Mesothelial cell of epicardium (in vitro differentiated cells): ENCODE measurements at regions not wholly inside any gene's neighbourhood (a gene's known extent, or its start where the extent isn't known, plus 50 kb on each side); places are given as distances from the start of the nearest gene placed in this dataset.

Experiments used
- DNase-seq, 2 experiments: peaks; one replicate each; pipeline ENCODE4 v3.0.0; 2021; ENCODE audit warnings: low spot score in 2 of 2; ENCODE audit not compliant: unreplicated experiment in 2 of 2
- H3K27ac Mint-ChIP-seq: 2 replicates; pipeline ENCODE4 v1.8.0; 2021; ENCODE audit warnings: mixed read lengths
- H3K27me3 Mint-ChIP-seq: 2 replicates; pipeline ENCODE4 v1.8.0; 2021; ENCODE audit warnings: low read depth, mixed read lengths
- H3K36me3 Mint-ChIP-seq: 2 replicates; pipeline ENCODE4 v1.8.0; 2021; ENCODE audit warnings: mixed read lengths
- H3K4me1 Mint-ChIP-seq: 2 replicates; pipeline ENCODE4 v1.8.0; 2021; ENCODE audit warnings: mixed read lengths
- H3K4me3 Mint-ChIP-seq: 2 replicates; pipeline ENCODE4 v1.8.0; 2021; ENCODE audit warnings: mild to moderate bottlenecking, moderate library complexity, mixed read lengths
- H3K9me3 Mint-ChIP-seq: 2 replicates; pipeline ENCODE4 v1.8.0; 2021; ENCODE audit warnings: mixed read lengths
- TF ChIP-seq, protein P1 (sequence below): fragments of 200-600 bp; sonication (generic); IDR thresholded peaks from one replicate; pipeline ENCODE4 v1.5.0; 2021; ENCODE audit warnings: antibody characterized with exemption; ENCODE audit not compliant: unreplicated experiment

DNA sequence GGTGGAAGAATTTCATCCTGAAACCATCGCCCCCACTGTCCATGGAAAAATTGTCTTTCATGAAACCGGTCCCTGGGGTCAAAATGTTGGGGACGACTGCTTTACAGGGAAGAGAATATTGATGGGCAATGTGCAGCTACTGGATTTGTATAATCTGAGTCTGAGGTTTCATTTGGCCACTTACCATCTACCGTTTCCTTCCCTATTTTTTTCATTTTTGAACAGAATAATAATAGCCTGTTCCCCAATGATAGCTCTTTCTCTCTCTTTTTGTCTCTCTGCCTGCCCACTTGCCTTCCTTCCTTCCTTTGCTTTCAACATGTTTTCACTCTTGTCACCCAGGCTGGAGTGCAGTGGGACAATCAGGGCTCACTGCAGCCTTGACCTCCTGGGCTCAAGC lies 78.3 kb upstream of the TLK1 start:
- Mint-ChIP-seq H3K27me3 (no peaks in the 10 kb centered on the region), H3K27ac (no peak overlapping the region), H3K36me3 (no peaks in the 10 kb centered on the region), H3K4me3 (no peak overlapping the region), H3K4me1 (peaks cover 1% of the 10 kb centered on the region), H3K9me3 (peaks cover 6% of the 10 kb centered on the region)
- no peak for DNase-seq
- TF ChIP-seq, protein P1, sequence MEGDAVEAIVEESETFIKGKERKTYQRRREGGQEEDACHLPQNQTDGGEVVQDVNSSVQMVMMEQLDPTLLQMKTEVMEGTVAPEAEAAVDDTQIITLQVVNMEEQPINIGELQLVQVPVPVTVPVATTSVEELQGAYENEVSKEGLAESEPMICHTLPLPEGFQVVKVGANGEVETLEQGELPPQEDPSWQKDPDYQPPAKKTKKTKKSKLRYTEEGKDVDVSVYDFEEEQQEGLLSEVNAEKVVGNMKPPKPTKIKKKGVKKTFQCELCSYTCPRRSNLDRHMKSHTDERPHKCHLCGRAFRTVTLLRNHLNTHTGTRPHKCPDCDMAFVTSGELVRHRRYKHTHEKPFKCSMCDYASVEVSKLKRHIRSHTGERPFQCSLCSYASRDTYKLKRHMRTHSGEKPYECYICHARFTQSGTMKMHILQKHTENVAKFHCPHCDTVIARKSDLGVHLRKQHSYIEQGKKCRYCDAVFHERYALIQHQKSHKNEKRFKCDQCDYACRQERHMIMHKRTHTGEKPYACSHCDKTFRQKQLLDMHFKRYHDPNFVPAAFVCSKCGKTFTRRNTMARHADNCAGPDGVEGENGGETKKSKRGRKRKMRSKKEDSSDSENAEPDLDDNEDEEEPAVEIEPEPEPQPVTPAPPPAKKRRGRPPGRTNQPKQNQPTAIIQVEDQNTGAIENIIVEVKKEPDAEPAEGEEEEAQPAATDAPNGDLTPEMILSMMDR, result no peak

DNA sequence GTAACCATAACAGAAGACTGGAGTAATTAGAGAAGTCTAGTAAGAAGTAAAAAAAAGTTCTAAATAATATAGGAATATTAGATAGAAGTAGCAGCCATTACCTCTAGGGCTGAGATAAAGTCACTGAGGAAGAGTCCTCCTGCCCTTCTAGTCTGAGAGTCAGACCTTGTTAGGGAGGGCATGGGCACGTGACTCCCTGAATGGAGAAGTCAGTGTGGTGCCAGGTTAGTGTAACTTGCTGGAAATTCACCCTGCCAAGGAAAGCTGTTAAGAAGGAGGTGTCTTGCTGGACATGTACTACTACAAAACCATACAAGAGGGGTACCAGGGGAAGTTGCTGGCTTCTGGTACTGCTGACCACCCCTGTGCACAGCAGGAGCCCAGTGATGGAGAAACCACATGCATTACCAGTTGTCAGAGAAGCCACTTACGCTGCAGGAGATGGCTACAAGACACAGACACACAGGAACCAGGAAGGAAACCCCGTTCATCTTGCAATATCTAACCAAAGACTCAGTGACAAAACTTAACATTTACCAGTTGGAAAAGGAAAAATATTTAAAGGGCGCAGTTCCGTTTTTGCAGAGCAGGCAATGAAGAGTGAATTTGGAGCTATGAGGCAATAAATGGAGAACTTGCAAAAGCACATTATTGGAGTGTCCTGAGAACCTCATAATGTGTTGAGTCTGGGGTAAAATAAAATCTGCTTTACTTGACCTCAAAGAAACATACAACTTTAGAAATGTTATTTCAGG lies 77.2 kb upstream of the TLK1 start:
- H3K27me3 Mint-ChIP-seq, result no peaks in the 10 kb centered on the region
- no peaks in the 10 kb centered on the region for H3K36me3 Mint-ChIP-seq
- TF ChIP-seq, protein P1, result no peak
- H3K4me3 Mint-ChIP-seq, result no peak overlapping the region
- no peak overlapping the region for H3K27ac Mint-ChIP-seq
- no peak for DNase-seq
- peaks cover 4% of the 10 kb centered on the region for H3K9me3 Mint-ChIP-seq
- H3K4me1 Mint-ChIP-seq, result peaks cover 1% of the 10 kb centered on the region

DNA sequence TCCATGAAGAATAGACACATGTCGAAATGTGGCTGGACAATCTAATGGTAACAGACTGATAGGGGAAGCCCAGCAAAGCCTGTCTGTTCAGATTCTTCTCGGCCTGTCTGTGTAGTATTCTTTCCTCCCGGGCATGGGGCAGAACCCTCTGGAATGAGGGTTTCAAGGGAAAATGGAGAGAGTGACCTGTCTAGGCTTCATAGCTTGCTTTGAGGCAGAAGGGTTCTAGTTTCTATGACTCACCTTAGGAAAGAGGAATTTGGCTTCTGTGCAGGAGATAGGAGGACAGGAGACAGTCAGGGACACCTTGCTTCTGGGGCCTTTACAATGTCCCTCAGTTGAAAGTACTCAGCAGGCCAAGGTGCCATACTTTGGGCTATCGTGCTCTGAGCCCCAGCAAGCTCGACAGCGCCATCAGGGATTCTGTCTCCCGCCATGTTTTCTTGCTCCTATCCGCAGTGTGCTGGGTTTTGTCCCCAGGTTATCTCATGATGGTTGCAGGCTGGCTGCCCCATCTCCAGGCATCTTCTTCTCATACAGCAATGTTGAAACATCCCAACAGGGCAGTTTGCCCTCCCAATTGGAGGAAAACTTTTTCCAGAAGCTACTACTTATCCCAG lies 74.7 kb upstream of the TLK1 start:
- no peak for DNase-seq
- TF ChIP-seq, protein P1, result no peak
- Mint-ChIP-seq H3K9me3 (peaks cover 4% of the 10 kb centered on the region), H3K4me1 (peaks cover 1% of the 10 kb centered on the region), H3K4me3 (no peak overlapping the region), H3K27ac (no peak overlapping the region), H3K27me3 (no peaks in the 10 kb centered on the region), H3K36me3 (no peaks in the 10 kb centered on the region)

DNA sequence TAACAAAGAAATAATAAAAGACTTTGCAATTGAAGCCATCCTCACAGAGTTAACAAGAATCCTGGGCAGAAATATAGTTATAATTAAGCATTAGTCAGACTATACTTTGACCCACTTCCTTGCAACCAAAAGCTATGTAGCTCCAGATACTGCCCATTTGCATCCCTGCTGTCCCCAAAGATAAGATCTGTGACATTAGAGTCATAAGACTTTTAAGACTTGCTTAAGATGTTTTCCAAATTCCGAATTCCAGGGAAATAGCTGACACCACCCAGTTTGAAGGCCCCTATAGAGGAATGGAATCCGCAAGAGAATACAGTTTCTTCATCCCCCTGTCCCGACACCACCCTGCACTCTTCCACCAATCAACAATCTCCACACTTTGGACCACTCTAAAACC lies 69.5 kb upstream of the TLK1 start:
- TF ChIP-seq, protein P1, result no peak
- H3K27me3 Mint-ChIP-seq, result no peaks in the 10 kb centered on the region
- no peak overlapping the region for H3K27ac Mint-ChIP-seq
- DNase-seq, result no peak
- H3K4me1 Mint-ChIP-seq, result peaks cover 1% of the 10 kb centered on the region
- H3K4me3 Mint-ChIP-seq, result no peak overlapping the region
- no peaks in the 10 kb centered on the region for H3K36me3 Mint-ChIP-seq
- peaks cover 2% of the 10 kb centered on the region for H3K9me3 Mint-ChIP-seq

DNA sequence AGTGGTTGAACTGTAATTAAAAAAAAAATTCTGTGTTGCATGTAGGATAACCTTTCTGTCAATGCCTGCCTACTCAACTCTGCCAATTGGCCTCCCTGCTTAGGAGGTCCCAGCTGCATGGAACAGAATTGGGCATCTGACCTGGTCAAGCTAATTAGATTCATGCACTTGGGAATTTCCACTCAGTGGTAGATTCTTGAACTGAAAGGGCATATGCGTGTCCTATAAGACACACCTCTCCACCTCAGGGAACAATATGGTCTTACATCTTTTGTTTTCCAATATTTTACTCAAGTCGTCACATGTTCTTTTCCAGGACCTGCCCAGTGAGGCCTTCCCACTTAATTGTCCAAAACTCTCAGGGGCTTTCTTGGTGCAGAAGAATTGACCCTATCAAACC lies 68.1 kb upstream of the TLK1 start:
- H3K4me1 Mint-ChIP-seq, result no peaks in the 10 kb centered on the region
- no peak overlapping the region for H3K27ac Mint-ChIP-seq
- TF ChIP-seq, protein P1, result no peak
- H3K27me3 Mint-ChIP-seq, result no peaks in the 10 kb centered on the region
- no peak for DNase-seq
- H3K4me3 Mint-ChIP-seq, result no peak overlapping the region
- H3K36me3 Mint-ChIP-seq, result peaks cover 3% of the 10 kb centered on the region
- peaks cover 15% of the 10 kb centered on the region for H3K9me3 Mint-ChIP-seq
